ENCODE measurements at regions not wholly inside any gene's neighbourhood (a gene's known extent, or its start where the extent isn't known, plus 50 kb on each side); places are given as distances from the start of the nearest gene placed in this dataset.

DNA sequence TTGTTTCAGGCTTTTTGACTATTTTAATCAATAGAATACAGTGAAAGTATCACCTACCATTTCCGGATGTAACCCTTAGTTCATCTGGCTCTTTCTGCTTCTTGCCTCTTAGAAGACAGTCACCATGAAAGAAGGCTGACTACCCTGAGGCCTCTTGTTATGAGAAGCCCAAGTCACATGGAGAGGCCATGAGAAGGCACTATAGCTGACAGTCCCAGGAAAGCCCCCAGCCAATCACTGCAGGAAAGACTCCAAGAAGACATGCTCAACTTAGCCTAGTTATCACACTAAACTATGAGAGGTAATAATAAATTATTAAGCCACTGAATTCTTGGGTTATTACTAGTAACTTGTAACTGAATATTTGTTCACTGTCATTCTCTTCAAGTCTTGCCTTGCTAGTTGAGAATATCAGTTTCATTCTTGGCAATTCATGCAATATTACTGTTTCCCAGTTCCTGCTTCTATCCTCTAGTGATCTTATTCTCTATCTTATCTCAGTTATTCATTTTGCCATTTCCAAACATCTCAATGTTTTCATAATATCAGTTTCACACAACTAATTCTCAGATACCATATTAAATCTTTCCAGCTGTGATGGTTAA, 57.1 kb upstream of the GUCY1A1 start:
- TF ChIP-seq, protein P1, sequence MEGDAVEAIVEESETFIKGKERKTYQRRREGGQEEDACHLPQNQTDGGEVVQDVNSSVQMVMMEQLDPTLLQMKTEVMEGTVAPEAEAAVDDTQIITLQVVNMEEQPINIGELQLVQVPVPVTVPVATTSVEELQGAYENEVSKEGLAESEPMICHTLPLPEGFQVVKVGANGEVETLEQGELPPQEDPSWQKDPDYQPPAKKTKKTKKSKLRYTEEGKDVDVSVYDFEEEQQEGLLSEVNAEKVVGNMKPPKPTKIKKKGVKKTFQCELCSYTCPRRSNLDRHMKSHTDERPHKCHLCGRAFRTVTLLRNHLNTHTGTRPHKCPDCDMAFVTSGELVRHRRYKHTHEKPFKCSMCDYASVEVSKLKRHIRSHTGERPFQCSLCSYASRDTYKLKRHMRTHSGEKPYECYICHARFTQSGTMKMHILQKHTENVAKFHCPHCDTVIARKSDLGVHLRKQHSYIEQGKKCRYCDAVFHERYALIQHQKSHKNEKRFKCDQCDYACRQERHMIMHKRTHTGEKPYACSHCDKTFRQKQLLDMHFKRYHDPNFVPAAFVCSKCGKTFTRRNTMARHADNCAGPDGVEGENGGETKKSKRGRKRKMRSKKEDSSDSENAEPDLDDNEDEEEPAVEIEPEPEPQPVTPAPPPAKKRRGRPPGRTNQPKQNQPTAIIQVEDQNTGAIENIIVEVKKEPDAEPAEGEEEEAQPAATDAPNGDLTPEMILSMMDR (IDR thresholded peaks at IDR 0.05; ENCODE audit: poor library complexity, severe bottlenecking) = no peak
- TF ChIP-seq, protein P2, sequence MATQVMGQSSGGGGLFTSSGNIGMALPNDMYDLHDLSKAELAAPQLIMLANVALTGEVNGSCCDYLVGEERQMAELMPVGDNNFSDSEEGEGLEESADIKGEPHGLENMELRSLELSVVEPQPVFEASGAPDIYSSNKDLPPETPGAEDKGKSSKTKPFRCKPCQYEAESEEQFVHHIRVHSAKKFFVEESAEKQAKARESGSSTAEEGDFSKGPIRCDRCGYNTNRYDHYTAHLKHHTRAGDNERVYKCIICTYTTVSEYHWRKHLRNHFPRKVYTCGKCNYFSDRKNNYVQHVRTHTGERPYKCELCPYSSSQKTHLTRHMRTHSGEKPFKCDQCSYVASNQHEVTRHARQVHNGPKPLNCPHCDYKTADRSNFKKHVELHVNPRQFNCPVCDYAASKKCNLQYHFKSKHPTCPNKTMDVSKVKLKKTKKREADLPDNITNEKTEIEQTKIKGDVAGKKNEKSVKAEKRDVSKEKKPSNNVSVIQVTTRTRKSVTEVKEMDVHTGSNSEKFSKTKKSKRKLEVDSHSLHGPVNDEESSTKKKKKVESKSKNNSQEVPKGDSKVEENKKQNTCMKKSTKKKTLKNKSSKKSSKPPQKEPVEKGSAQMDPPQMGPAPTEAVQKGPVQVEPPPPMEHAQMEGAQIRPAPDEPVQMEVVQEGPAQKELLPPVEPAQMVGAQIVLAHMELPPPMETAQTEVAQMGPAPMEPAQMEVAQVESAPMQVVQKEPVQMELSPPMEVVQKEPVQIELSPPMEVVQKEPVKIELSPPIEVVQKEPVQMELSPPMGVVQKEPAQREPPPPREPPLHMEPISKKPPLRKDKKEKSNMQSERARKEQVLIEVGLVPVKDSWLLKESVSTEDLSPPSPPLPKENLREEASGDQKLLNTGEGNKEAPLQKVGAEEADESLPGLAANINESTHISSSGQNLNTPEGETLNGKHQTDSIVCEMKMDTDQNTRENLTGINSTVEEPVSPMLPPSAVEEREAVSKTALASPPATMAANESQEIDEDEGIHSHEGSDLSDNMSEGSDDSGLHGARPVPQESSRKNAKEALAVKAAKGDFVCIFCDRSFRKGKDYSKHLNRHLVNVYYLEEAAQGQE (IDR thresholded peaks at IDR 0.05; ENCODE audit: borderline replicate concordance) = no peak

Data from neural cell (in vitro differentiated cells).